ENCODE measurements at regions not wholly inside any gene's neighbourhood (a gene's known extent, or its start where the extent isn't known, plus 50 kb on each side); places are given as distances from the start of the nearest gene placed in this dataset.
A peak's percentile ranks its signal among the peaks of the same experiment; 100 is the strongest.

DNA sequence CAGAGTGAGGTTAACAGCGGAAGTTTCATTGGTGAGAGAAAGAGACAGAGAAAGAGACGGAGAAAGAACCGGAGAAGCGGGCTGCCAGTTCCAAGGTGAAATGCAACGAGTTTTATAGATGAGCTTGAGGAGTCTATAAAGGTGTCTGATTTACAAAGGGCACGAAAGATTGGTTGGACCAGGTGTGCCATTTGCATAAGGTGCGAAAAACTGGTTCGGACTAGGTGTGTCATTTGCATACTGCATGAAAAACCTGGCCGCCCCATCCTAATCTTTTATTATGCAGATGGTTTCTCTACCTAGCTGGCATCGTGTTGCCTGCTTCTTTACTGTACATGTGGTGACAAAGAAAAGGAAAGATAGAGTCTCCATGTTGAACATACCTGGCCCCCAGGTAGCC lies 253.8 kb upstream of the IGF1R start:
- DNase-seq, result no peak
- no peak overlapping the region for H3K4me3 ChIP-seq (ENCODE audit: low read length)
- no peaks in the 10 kb centered on the region for H3K9me3 ChIP-seq (ENCODE audit: control insufficient read depth, low read depth, low read length)
- no peaks in the 10 kb centered on the region for H3K36me3 ChIP-seq (ENCODE audit: control insufficient read depth, insufficient read depth, low read length)
- H3K4me1 ChIP-seq (ENCODE audit: control insufficient read depth, insufficient read depth, low read length), result no peaks in the 10 kb centered on the region
- WGBS (ENCODE audit: insufficient coverage, low lambda C conversion rate), result 100% methylated on average over 3 of the region's 10 CpGs
- no peaks in the 10 kb centered on the region for H3K27me3 ChIP-seq (ENCODE audit: control insufficient read depth, insufficient read depth, low read length)
- no peak overlapping the region for H3K27ac ChIP-seq (ENCODE audit: low read length)

DNA sequence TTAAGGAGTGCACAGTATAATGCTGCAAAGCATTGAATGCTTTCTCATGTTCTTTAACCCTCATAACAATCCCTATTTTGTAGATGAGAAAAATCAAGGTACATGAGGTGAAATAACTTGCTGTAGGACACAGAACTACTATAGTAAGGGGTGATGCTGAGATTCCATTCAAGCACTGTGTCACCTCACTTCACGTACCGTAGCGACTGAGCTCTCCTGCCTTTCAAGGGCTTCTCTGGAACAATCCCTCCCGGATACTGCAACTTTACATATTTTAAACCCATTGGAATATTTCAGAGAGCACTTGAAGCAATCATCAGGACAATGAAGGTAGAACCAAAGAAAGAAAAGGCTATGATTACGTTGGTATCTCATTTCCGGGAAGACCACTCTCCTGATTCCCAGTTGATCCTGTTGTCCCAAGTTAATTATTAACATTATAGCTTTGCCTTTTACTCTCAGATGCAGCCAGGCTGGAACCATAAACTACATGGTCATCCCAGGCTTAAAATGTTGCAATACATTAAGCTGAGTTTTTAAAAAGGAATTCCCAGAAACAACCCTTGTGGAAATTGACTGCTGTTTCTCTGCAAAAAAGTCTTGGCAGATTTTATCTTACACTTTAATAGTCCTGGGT lies 252.2 kb upstream of the IGF1R start:
- H3K27ac ChIP-seq (ENCODE audit: low read length), result no peak overlapping the region
- no peaks in the 10 kb centered on the region for H3K36me3 ChIP-seq (ENCODE audit: control insufficient read depth, insufficient read depth, low read length)
- DNase-seq, result peak; percentile 46 to 67
- no peaks in the 10 kb centered on the region for H3K9me3 ChIP-seq (ENCODE audit: control insufficient read depth, low read depth, low read length)
- H3K4me3 ChIP-seq (ENCODE audit: low read length), result no peak overlapping the region
- H3K4me1 ChIP-seq (ENCODE audit: control insufficient read depth, insufficient read depth, low read length), result no peaks in the 10 kb centered on the region
- no peaks in the 10 kb centered on the region for H3K27me3 ChIP-seq (ENCODE audit: control insufficient read depth, insufficient read depth, low read length)
- no CpG with 5 or more reads among the region's 6 CpGs for WGBS (ENCODE audit: insufficient coverage, low lambda C conversion rate)

DNA sequence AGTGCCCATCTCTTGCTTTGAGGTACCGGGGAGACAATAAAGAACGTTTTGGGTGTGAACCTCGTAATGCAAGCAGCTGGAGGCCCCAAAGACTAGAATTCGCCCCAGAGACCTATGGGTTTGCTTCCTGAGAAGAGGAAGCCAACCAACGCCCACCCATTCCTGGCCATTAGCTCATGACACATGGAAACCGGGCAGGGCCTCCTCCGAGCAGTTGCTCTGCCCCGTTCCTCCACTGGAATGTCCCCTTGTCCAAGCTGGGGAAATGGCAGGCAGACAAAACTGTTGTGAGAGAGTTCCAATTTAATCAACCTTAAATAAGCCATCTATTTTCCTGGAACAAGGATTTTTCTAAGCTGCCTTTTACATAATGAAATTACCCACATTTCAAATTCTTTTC lies 250.9 kb upstream of the IGF1R start:
- Histone ChIP-seq H3K27ac (ENCODE audit: low read length) (no peak overlapping the region), H3K36me3 (ENCODE audit: control insufficient read depth, insufficient read depth, low read length) (no peaks in the 10 kb centered on the region), H3K4me1 (ENCODE audit: control insufficient read depth, insufficient read depth, low read length) (no peaks in the 10 kb centered on the region), H3K27me3 (ENCODE audit: control insufficient read depth, insufficient read depth, low read length) (no peaks in the 10 kb centered on the region), H3K9me3 (ENCODE audit: control insufficient read depth, low read depth, low read length) (no peaks in the 10 kb centered on the region), H3K4me3 (ENCODE audit: low read length) (no peak overlapping the region)
- no peak for DNase-seq
- WGBS (ENCODE audit: insufficient coverage, low lambda C conversion rate), result 88% methylated on average over 1 of the region's 8 CpGs

DNA sequence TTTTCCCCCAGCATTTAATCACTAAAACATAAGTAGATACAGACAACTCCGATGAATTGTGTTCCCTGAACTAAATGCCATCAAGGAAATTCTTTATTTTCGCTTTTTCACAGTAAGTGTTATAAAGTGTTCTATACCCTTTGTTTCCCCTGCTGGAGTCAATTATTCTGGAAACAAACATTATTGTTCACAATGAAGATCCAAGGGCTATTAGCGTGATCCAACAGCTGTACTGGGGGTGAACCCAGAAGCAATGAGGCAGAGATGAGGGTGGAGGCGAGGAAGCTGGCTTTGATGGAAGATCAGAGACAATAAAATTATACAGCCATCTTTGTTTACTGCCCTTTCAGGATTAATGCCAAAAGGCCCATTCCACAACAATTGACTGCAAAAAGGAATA lies 250.3 kb upstream of the IGF1R start:
- H3K36me3 ChIP-seq (ENCODE audit: control insufficient read depth, insufficient read depth, low read length), result no peaks in the 10 kb centered on the region
- no peaks in the 10 kb centered on the region for H3K4me1 ChIP-seq (ENCODE audit: control insufficient read depth, insufficient read depth, low read length)
- whole genome bisulfite sequencing (ENCODE audit: insufficient coverage, low lambda C conversion rate), result 89% methylated on average over 3 of the region's 4 CpGs
- no peaks in the 10 kb centered on the region for H3K9me3 ChIP-seq (ENCODE audit: control insufficient read depth, low read depth, low read length)
- no peak overlapping the region for H3K27ac ChIP-seq (ENCODE audit: low read length)
- DNase-seq, result no peak
- no peaks in the 10 kb centered on the region for H3K27me3 ChIP-seq (ENCODE audit: control insufficient read depth, insufficient read depth, low read length)
- no peak overlapping the region for H3K4me3 ChIP-seq (ENCODE audit: low read length)

DNA sequence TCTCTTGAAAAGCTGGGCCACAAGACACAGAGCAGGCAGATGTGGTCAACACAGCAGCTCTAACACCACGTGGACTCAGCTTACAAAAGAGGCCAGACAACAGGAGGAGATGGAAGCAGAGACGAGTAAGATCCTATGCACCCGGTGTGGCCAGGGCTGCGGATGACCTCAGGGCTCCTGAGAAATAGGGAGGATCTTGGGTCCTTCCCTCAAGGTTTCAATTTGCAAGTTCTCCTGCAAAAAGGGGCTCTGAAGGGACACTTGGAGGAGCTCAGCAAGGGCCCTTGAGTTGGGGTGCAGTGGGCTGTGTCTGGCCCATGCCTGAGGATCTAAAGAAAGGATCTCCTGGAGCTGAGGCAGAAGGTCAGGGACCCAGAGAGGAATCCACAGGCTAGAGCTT lies 249.5 kb upstream of the IGF1R start:
- Histone ChIP-seq H3K27me3 (ENCODE audit: control insufficient read depth, insufficient read depth, low read length) (no peaks in the 10 kb centered on the region), H3K4me3 (ENCODE audit: low read length) (no peak overlapping the region), H3K36me3 (ENCODE audit: control insufficient read depth, insufficient read depth, low read length) (no peaks in the 10 kb centered on the region), H3K4me1 (ENCODE audit: control insufficient read depth, insufficient read depth, low read length) (no peaks in the 10 kb centered on the region), H3K27ac (ENCODE audit: low read length) (no peak overlapping the region), H3K9me3 (ENCODE audit: control insufficient read depth, low read depth, low read length) (no peaks in the 10 kb centered on the region)
- DNase-seq, result no peak
- WGBS (ENCODE audit: insufficient coverage, low lambda C conversion rate), result no CpG with 5 or more reads among the region's 4 CpGs

DNA sequence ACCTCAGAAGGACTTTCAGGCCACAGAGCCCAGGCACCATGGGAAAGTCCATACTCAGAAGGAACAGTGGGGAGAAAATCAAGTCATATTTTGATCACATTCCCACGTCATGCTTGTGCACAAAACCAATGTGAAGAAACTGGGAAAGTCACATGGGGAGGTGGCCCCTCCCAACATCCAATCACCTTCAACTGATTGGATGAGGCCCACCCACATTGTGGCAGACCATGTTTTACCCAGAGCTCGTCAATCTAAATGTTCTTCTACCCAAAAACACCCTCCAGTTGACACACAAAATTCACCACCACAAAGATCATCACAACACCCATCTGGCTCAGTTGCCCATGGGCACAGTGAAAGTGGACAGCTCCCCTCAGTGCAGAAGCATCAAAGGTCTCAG lies 248.2 kb upstream of the IGF1R start:
- no peaks in the 10 kb centered on the region for H3K4me1 ChIP-seq (ENCODE audit: control insufficient read depth, insufficient read depth, low read length)
- WGBS (ENCODE audit: insufficient coverage, low lambda C conversion rate), result no CpG with 5 or more reads among the region's 2 CpGs
- DNase-seq, result no peak
- H3K27me3 ChIP-seq (ENCODE audit: control insufficient read depth, insufficient read depth, low read length), result no peaks in the 10 kb centered on the region
- H3K36me3 ChIP-seq (ENCODE audit: control insufficient read depth, insufficient read depth, low read length), result no peaks in the 10 kb centered on the region
- no peaks in the 10 kb centered on the region for H3K9me3 ChIP-seq (ENCODE audit: control insufficient read depth, low read depth, low read length)
- H3K4me3 ChIP-seq (ENCODE audit: low read length), result no peak overlapping the region
- no peak overlapping the region for H3K27ac ChIP-seq (ENCODE audit: low read length)

DNA sequence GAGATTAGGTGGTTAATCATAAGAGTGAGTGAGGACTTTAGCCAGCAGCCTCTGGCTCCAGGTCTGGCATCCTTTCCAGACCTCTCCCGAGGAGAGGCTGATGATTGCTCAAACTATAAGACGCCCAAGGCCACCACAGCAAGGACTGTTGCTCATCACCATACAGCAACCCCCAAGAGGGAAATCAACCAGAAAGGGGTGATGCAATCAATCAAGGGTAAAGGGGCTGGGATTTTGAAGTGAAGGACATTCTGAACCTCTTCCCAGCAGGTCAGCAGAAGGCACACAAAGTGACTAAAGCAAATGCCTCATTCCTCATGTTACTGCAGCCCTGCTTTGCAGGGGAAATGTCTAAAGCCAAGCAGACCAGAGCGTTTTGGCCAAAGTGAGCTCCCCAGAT lies 247.3 kb upstream of the IGF1R start:
- WGBS (ENCODE audit: insufficient coverage, low lambda C conversion rate), result no CpG with 5 or more reads among the region's 3 CpGs
- H3K27ac ChIP-seq (ENCODE audit: low read length), result no peak overlapping the region
- no peak for DNase-seq
- H3K4me1 ChIP-seq (ENCODE audit: control insufficient read depth, insufficient read depth, low read length), result no peaks in the 10 kb centered on the region
- H3K9me3 ChIP-seq (ENCODE audit: control insufficient read depth, low read depth, low read length), result no peaks in the 10 kb centered on the region
- no peaks in the 10 kb centered on the region for H3K27me3 ChIP-seq (ENCODE audit: control insufficient read depth, insufficient read depth, low read length)
- no peaks in the 10 kb centered on the region for H3K36me3 ChIP-seq (ENCODE audit: control insufficient read depth, insufficient read depth, low read length)
- H3K4me3 ChIP-seq (ENCODE audit: low read length), result no peak overlapping the region

DNA sequence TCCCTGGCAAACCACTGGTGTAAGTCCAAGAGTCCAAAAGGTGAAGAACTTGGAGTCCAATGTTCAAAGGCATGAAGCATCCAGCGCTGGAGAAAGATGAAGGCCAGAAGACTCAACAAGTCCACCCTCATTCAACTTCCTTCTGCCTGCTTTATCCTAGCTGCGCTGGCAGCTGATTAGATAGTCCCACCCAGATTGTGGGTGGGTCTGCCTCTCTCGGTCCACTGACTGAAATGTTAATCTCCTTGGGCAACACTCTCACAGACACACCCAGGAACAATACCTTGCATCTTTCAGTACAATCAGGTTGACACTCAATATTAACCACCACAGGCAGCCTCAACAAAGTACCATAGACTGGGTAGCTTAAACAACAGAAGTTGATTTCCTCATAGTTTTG lies 245.9 kb upstream of the IGF1R start:
- Histone ChIP-seq H3K9me3 (ENCODE audit: control insufficient read depth, low read depth, low read length) (no peaks in the 10 kb centered on the region), H3K36me3 (ENCODE audit: control insufficient read depth, insufficient read depth, low read length) (no peaks in the 10 kb centered on the region), H3K4me3 (ENCODE audit: low read length) (no peak overlapping the region), H3K4me1 (ENCODE audit: control insufficient read depth, insufficient read depth, low read length) (no peaks in the 10 kb centered on the region), H3K27me3 (ENCODE audit: control insufficient read depth, insufficient read depth, low read length) (no peaks in the 10 kb centered on the region), H3K27ac (ENCODE audit: low read length) (no peak overlapping the region)
- WGBS (ENCODE audit: insufficient coverage, low lambda C conversion rate), result 40% methylated on average over 1 of the region's 3 CpGs
- DNase-seq, result no peak

DNA sequence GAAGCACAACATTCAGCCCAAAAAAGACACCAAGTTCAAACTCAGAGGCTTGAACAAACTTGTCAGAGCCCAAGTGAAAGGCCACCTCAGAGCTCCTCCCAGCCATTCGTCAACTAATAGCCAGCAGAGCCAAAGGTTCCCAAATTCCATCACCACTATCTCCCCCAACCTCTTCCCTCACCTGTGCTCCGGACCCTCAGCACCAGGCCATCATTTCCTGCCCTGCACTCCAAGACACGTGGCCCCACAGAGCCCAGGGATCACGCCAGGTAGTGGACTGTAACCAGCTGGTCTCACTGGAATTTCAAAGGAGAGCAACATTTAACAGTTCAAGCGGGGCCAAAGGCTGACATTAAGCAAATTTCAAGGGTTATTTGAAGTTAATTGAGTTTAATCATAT lies 245.2 kb upstream of the IGF1R start:
- no peak for DNase-seq
- no peak overlapping the region for H3K4me3 ChIP-seq (ENCODE audit: low read length)
- no peak overlapping the region for H3K27ac ChIP-seq (ENCODE audit: low read length)
- no peaks in the 10 kb centered on the region for H3K9me3 ChIP-seq (ENCODE audit: control insufficient read depth, low read depth, low read length)
- no CpG with 5 or more reads among the region's 5 CpGs for WGBS (ENCODE audit: insufficient coverage, low lambda C conversion rate)
- no peaks in the 10 kb centered on the region for H3K36me3 ChIP-seq (ENCODE audit: control insufficient read depth, insufficient read depth, low read length)
- H3K4me1 ChIP-seq (ENCODE audit: control insufficient read depth, insufficient read depth, low read length), result no peaks in the 10 kb centered on the region
- H3K27me3 ChIP-seq (ENCODE audit: control insufficient read depth, insufficient read depth, low read length), result no peaks in the 10 kb centered on the region

DNA sequence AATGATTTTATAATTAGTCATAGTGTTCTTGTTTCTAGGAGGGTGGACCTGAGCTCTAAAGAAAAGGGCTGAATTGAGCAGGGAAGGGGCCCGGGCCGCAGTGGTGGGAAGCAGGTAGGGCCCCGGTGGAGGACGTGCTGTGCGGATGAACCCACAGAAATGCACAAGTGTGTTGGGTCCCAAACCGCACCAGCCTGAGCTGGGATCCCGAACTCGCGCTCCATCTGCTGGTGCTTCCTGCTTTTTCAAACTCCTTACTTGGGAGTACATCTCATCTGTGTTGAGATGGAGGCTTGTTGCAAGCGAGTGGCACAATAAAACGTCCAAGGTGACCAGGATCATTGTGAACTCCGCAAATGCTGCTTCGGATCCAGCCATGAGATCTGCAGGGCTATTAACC lies 244.8 kb upstream of the IGF1R start:
- Histone ChIP-seq H3K4me1 (ENCODE audit: control insufficient read depth, insufficient read depth, low read length) (no peaks in the 10 kb centered on the region), H3K36me3 (ENCODE audit: control insufficient read depth, insufficient read depth, low read length) (no peaks in the 10 kb centered on the region), H3K4me3 (ENCODE audit: low read length) (no peak overlapping the region), H3K27me3 (ENCODE audit: control insufficient read depth, insufficient read depth, low read length) (no peaks in the 10 kb centered on the region), H3K9me3 (ENCODE audit: control insufficient read depth, low read depth, low read length) (no peaks in the 10 kb centered on the region), H3K27ac (ENCODE audit: low read length) (no peak overlapping the region)
- no peak for DNase-seq
- 100% methylated on average over 1 of the region's 13 CpGs for WGBS (ENCODE audit: insufficient coverage, low lambda C conversion rate)

DNA sequence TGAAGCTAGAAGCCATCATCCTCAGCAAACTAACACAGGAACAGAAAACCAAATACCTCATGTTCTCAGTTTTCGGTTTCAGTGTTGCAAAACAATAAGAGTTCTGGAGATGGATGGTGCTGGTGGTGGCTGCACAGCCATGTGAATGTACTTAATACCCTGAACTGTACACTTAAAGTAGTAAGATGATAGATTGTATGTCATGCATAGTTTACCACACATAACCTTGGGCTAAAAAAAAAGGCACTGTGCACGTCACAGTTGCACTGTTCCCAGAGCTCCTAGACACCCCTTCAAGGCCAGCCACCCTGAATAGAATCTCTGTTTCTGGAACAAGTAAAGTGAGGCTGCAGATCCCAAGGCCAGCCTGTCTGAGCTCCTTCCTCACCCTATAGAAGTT lies 243.3 kb upstream of the IGF1R start:
- Histone ChIP-seq H3K4me1 (ENCODE audit: control insufficient read depth, insufficient read depth, low read length) (no peaks in the 10 kb centered on the region), H3K9me3 (ENCODE audit: control insufficient read depth, low read depth, low read length) (no peaks in the 10 kb centered on the region), H3K4me3 (ENCODE audit: low read length) (no peak overlapping the region), H3K36me3 (ENCODE audit: control insufficient read depth, insufficient read depth, low read length) (no peaks in the 10 kb centered on the region), H3K27me3 (ENCODE audit: control insufficient read depth, insufficient read depth, low read length) (no peaks in the 10 kb centered on the region), H3K27ac (ENCODE audit: low read length) (no peak overlapping the region)
- DNase-seq, result no peak
- no CpG with 5 or more reads among the region's 2 CpGs for WGBS (ENCODE audit: insufficient coverage, low lambda C conversion rate)
